HL-60 (cell line): ENCODE measurements at regions not wholly inside any gene's neighbourhood (a gene's known extent, or its start where the extent isn't known, plus 50 kb on each side); places are given as distances from the start of the nearest gene placed in this dataset.

Experiments
- DNase-seq, 2 experiments: peaks; one replicate each; pipeline ENCODE4 v3.0.0-alpha.2; 2010 to 2020; ENCODE audit warnings: low read depth in 1 of 2, low spot score in 1 of 2
- H3K27ac ChIP-seq: fragments of 250-450 bp; sonication (Bioruptor Pico); replicated peaks from 2 replicates; pipeline ENCODE4 v1.5.1; 2020; ENCODE audit warnings: mild to moderate bottlenecking, moderate library complexity
- H3K27me3 ChIP-seq: fragments of 250-450 bp; sonication (Bioruptor Pico); 2 replicates; pipeline ENCODE4 v1.5.1; 2021; ENCODE audit warnings: mild to moderate bottlenecking, moderate library complexity; ENCODE audit not compliant: insufficient read depth, poor library complexity, severe bottlenecking
- H3K4me3 ChIP-seq: replicated peaks from 2 replicates; pipeline ENCODE4 v1.5.1; 2011; ENCODE audit warnings: mild to moderate bottlenecking, control low read depth, low read length; ENCODE audit not compliant: insufficient read depth
- GABPA ChIP-seq: IDR thresholded peaks from 2 replicates; pipeline ENCODE4 v1.6.1; 2012; ENCODE audit warnings: low read depth
- POLR2AphosphoS5 ChIP-seq: IDR thresholded peaks from 2 replicates; pipeline ENCODE4 v1.6.1; 2012; ENCODE audit warnings: low read depth
- SPI1 ChIP-seq: IDR thresholded peaks from 2 replicates; pipeline ENCODE4 v1.6.1; 2012; ENCODE audit warnings: low read depth, mild to moderate bottlenecking, borderline replicate concordance
- TF ChIP-seq, protein P1 (sequence below): IDR thresholded peaks from one replicate; pipeline ENCODE4 v1.5.1; 2011; ENCODE audit warnings: low read length, control low read depth, inconsistent platforms; ENCODE audit not compliant: insufficient read depth
- TF ChIP-seq, protein P2 (sequence below): IDR thresholded peaks from 2 replicates; pipeline ENCODE4 v1.6.1; 2012; ENCODE audit warnings: low read depth; ENCODE audit not compliant: insufficient replicate concordance

DNA sequence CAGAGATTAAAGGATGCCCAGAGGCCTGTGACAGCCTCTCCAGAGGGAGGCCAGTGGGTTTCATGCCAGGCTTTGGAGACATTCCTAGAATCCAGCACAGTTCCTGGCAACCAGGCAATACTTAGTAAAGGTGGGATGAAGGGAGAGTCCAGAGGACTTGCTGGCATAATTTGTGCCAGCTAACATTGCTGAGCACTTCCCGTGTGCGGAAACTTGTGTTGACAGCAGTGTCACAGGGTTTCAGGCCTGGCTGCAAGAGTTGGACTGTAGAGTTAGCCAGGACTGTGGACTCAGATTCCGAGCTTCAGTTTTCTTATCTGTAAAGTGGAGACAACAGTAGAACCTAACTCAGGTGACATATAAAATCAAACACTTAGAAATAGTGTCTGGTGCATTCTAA, 141.7 kb downstream of the SALL1 start:
- DNase-seq: no peak
- H3K4me3 ChIP-seq: no peak overlapping the region
- no peak overlapping the region for H3K27ac ChIP-seq
- H3K27me3 ChIP-seq: no peaks in the 10 kb centered on the region
- TF ChIP-seq GABPA: no peak
- TF ChIP-seq, protein P1, sequence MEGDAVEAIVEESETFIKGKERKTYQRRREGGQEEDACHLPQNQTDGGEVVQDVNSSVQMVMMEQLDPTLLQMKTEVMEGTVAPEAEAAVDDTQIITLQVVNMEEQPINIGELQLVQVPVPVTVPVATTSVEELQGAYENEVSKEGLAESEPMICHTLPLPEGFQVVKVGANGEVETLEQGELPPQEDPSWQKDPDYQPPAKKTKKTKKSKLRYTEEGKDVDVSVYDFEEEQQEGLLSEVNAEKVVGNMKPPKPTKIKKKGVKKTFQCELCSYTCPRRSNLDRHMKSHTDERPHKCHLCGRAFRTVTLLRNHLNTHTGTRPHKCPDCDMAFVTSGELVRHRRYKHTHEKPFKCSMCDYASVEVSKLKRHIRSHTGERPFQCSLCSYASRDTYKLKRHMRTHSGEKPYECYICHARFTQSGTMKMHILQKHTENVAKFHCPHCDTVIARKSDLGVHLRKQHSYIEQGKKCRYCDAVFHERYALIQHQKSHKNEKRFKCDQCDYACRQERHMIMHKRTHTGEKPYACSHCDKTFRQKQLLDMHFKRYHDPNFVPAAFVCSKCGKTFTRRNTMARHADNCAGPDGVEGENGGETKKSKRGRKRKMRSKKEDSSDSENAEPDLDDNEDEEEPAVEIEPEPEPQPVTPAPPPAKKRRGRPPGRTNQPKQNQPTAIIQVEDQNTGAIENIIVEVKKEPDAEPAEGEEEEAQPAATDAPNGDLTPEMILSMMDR: no peak
- TF ChIP-seq, protein P2, sequence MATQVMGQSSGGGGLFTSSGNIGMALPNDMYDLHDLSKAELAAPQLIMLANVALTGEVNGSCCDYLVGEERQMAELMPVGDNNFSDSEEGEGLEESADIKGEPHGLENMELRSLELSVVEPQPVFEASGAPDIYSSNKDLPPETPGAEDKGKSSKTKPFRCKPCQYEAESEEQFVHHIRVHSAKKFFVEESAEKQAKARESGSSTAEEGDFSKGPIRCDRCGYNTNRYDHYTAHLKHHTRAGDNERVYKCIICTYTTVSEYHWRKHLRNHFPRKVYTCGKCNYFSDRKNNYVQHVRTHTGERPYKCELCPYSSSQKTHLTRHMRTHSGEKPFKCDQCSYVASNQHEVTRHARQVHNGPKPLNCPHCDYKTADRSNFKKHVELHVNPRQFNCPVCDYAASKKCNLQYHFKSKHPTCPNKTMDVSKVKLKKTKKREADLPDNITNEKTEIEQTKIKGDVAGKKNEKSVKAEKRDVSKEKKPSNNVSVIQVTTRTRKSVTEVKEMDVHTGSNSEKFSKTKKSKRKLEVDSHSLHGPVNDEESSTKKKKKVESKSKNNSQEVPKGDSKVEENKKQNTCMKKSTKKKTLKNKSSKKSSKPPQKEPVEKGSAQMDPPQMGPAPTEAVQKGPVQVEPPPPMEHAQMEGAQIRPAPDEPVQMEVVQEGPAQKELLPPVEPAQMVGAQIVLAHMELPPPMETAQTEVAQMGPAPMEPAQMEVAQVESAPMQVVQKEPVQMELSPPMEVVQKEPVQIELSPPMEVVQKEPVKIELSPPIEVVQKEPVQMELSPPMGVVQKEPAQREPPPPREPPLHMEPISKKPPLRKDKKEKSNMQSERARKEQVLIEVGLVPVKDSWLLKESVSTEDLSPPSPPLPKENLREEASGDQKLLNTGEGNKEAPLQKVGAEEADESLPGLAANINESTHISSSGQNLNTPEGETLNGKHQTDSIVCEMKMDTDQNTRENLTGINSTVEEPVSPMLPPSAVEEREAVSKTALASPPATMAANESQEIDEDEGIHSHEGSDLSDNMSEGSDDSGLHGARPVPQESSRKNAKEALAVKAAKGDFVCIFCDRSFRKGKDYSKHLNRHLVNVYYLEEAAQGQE: no peak
- no peak for TF ChIP-seq SPI1
- TF ChIP-seq POLR2AphosphoS5: no peak

DNA sequence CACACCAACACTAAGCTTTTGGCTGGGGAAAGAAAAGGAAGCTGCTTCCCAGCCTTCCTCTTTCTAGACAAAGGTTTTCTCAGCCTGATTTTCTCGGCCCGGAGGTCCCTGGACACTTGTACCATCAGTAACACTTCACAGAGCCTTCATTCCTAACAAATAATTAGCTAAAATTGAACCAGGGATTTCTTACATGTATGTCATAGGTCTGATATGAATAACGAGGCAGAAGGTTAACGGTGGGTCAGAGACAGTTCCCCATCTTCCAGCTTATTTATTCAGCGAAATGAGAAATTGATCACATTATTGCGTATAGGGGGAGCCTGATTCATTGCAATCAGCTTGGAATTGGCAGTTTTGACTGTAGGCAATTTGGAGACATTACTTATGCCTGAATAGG, 142.5 kb downstream of the SALL1 start:
- H3K27me3 ChIP-seq: no peaks in the 10 kb centered on the region
- H3K27ac ChIP-seq: no peak overlapping the region
- TF ChIP-seq POLR2AphosphoS5 (no peak), GABPA (no peak), SPI1 (no peak)
- TF ChIP-seq, protein P1: no peak
- TF ChIP-seq, protein P2: no peak
- no peak overlapping the region for H3K4me3 ChIP-seq
- no peak for DNase-seq

DNA sequence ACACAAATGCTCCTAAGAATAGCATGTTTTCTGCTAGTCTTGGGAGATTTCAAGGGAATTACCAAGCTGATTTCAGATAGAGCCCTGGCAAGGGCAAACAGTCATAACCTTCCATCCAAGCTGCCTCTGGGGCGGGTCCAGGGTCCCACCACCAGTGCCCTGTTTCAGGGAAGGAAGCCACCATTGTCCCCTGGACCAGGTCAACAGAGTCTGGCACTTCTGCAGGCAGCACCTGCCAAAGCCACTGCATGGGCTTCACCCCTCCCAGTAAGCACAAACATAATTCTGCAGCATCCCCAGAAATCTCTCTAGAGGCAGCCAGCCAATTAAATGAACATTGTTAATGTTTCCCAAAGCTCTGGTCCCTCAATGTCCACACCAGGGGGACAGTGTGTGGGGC, 143.0 kb downstream of the SALL1 start:
- no peak for DNase-seq
- Histone ChIP-seq H3K27me3 (no peaks in the 10 kb centered on the region), H3K27ac (no peak overlapping the region), H3K4me3 (no peak overlapping the region)
- TF ChIP-seq GABPA (no peak), POLR2AphosphoS5 (no peak), SPI1 (no peak)
- TF ChIP-seq, protein P2: no peak
- TF ChIP-seq, protein P1: no peak
